RPMI8226 (cell line): ENCODE measurements at regions not wholly inside any gene's neighbourhood (a gene's known extent, or its start where the extent isn't known, plus 50 kb on each side); places are given as distances from the start of the nearest gene placed in this dataset.

Experiments used
- DNase-seq: peaks from one replicate; pipeline ENCODE4 v3.0.0-alpha.2; 2015

DNA sequence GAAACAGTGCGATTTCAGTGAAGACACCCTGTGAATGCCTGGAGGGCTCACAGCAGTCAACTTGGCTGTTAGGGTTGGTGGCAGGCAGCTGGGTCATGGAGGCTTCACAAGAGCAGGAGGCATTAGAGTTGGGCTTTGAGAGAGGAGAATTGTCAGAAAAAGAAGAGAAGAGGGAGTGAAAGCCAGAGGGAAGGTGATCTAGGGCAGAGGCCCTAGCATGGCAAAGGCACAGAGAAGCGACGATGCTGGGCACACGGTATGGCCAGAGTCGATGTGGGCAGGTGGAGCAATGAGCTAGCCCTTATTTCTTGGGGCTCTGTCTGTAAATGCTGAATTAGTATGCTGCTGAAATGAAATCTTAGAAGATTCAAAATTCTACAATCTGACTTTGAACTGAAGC is 52.6 kb upstream of the OLFM4 start:
- no peak for DNase-seq

DNA sequence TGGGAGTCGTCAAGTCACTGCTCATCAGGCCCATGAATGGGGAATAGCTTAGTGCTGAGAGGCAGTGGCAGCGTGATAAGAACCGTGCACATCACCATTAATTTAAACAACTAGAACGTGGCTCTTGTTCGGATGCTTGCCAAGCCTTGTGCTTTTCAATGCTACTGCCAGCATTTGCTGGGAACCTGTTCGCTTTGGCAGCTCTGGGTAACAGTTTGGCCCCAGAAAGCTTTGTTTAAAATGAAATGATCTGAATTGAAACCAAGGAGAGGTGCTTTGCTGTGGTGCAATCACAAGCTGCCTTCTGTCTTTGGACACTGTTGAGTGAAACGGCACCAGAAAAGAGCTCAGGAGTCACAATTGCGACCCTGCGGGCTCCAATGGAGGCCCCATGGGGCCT is 53.5 kb upstream of the OLFM4 start:
- DNase-seq, result no peak

DNA sequence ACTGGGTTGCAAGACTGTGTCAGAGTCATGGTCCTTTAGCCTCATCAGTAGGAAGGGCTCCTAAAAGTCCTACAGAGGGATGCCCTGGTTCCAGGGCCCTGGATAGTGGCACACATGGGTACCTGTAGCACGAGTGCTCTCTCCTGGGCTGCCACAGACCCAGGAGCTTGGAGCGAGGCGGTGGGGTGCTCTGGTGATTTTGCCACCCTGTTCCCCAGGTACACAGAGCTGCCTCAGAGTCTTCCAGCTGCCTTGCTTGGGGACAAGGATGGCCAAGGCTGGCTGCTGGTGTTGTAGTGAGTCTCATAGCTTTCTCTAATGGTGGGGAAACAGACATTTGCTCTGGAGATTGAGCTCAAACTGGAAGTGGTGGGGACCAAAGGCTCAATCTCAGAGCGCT is 53.9 kb upstream of the OLFM4 start:
- DNase-seq, result no peak

DNA sequence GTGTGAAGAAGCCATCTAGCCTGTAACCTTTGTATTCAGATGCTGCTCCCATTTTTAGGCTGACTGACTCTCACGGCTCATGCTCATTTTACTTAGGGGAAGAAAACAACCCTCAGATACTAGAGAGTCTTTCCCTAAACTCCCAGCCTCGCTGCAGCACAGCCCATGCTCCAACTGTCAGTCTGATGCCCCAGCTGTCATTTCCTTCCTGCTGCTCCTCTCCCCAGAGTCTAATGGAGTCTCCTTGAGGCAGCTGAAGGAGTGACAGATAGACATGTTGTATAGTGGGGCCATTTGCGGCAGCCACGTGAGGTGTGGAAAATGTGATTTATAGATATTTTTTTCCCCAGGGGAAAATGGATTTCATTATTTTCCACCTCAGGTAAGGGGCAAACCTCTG is 59.2 kb upstream of the OLFM4 start:
- no peak for DNase-seq

DNA sequence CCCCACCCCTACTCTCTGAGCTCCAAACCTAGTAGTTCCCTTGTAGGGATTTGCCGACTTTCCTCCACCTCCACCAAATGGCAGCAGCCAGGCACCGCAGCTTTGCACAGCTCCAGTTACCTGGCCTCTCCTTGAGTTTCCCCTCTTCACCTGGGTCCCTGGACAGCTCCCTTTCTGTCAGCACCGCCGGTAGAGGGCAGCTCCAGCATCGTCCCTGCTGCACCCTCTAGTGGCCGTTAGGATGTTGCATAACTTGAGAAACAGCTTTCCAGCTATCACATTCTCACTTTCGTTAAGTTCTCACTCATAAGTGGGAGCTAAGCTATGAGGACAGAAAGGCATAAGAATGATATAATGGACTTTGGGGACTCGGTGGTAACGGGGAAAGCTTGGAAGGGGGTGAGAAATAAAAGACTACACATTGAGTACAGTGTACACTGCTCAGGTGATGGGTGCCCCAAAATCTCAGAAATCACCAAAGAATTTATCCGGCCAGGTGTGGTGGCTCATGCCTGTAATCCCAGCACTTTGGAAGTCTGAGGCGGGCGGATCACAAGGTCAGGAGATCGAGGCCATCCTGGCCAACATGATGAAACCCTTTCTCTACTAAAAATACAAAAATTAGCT is 60.4 kb upstream of the OLFM4 start:
- peak; percentile 79 for DNase-seq

DNA sequence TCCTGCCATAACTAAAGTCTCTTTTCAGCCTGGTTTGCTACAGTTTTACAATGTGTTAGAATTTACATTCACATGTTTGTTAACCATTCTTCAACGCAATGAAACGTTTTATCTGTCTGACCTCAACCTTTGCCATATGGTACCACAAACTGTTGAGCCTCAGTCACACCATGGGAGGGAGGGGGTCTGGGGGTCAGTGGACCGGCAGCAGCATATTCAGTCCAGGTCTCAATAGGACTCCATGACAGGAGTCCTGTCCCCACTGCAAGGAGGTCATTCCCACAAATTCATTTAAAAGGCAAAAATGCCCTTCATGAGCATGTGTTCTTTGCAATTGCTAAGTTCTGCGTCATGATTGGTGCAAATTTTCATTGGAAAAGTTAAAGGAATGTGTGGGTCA is 66.6 kb upstream of the OLFM4 start:
- no peak for DNase-seq

DNA sequence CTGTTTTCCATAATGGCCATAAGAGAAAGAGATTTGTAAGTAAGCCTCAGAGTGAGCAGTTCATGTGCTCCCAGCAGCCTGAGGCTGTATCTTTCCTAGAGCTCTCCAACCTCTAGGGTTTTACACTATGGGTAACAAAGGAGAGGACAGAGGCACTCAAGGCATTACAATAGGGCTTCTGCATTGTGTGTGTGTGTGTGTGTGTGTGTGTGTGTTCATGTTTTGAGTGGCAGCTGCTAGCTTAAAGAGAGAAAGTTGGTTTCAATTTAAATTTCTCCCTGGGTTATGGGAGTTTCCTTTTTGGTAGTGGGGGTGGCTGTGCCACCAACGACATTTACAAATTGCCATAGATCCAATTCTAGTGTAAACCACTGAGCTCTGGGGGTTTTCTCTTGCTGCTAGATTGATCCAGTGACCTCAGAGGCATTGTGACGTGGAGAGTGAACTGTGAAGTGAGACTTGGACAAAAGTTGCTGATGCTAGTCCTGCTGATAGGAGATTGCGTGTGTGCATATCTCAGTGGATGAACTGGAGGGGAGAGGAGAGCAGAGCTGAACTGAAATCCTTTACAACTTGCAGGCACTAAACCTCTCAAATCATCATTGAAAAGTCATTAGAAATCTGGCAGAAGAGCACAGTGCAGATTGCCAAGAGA is 67.2 kb upstream of the OLFM4 start:
- DNase-seq, result no peak

DNA sequence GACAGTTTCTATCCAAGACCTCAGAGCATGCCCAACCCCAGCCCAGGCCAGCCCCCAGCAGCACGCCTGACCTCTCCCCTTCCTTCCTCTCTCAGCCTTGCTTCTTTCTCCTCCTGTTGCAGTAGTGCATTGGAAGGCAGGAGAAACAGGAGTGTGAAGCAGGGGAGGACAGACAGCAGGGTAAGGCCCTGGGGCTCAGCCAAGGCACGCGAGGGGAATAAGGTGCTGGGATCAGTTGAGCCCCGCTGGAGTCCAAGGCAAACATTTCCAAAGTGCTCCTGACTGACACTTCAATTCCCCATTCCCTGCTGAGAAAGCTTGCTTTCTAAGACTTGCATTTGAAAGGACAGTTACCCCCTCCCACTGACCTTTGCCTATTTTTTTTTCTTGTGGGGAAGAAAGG is 73.1 kb upstream of the OLFM4 start:
- DNase-seq, result no peak

DNA sequence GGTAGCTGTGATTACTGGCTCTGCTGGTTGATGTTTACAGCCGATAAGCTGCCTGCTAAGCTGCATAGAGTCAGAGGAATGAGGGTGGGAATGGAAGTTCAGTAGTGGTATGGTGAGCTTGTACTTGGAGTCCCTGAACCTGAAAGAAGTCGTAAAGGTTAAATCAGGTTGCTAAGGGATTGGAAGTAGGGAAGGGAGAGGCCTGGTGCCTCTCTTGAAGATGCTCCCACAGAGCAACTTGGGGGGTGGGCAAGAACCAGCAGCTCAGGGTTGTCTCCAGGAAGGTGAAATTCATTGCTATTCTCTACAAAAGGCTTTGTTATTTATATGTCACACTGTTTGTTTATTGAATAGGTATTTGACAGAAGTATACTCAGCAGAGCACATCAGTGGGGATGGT is 73.8 kb upstream of the OLFM4 start:
- no peak for DNase-seq

DNA sequence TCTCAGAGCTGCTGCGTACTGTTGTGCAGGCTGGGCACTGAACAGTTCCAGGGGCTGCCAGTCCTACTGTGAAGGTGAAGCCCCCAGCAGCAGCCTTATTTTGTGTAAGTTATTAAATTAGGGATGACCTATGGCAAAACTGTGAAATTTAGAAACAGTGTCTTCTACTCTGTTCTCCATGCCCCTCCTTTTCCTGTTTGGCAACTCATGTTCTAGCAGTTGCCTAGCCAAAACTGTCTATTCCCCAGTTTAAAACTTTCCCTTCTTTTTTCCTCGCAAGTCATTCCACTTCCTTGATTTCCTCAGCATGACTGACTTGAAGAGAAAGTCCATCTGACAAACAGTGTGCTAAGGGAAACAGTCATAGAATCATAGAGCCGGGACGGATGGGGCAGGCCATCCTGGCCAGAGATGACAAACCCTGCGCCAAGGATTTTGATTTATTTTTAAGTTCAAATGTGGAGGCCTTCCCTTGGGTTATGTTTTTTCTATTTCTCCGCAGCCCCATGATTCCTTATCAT is 78.1 kb upstream of the OLFM4 start:
- DNase-seq, result no peak

DNA sequence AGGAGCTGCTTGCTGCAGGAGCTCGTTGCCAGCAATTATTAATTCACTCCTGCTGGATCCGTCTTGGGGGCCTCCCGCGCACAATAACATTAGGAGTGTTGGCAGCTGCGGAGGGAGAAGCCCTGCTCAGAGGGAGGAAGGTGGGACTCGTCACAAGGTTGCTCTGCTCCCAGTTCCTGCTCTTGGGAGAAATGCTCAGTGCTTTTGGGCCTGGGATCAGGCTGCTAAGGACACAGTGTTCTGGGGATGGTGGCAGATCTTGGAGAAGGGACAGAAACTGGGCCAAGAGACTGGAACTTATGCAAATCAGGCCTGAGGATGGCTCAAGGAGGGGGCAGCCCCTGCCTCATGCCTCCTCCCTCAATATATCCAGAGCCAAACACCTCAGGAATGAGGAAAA is 78.9 kb upstream of the OLFM4 start:
- no peak for DNase-seq

DNA sequence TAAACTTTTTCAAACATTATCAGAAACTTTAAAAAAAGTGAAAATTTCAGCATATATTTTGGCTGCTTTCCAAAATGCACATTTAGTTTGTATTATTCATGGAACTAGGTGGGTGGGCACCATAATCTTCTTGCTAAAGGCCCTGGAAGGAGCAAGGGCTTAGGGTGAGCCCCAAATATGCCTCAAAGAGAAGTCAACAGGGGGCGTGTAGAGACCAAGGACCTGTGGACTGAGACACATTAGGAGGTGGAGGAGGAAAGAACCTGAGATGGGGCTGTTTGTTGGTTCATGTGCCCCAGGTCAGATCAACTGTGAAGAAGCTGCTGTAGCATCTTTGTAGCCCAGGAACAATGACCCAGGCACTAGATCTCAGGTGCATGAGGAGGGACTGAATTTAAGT is 79.6 kb upstream of the OLFM4 start:
- no peak for DNase-seq

DNA sequence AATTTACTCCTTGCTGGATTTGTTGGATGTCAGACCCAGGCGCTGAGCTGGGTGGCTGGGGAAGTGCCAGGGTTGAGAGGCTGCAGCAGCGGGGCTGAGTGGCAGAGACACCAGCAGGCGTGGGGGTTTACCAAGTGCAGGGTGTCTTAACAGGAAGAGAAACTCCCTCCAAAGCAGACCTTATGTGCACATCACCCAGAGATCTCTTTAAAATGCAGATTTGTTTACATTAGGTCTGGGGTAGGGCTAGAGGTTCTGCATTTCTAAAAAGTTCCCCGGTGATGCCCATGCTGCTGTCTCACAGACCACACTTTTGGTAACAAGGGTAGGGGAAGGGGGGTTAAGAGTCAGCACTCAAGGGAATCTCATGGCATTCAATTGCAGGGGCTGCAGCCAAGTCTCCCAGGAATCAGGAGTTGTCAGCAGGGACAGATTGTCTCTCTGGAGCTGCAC is 80.7 kb upstream of the OLFM4 start:
- DNase-seq, result no peak

DNA sequence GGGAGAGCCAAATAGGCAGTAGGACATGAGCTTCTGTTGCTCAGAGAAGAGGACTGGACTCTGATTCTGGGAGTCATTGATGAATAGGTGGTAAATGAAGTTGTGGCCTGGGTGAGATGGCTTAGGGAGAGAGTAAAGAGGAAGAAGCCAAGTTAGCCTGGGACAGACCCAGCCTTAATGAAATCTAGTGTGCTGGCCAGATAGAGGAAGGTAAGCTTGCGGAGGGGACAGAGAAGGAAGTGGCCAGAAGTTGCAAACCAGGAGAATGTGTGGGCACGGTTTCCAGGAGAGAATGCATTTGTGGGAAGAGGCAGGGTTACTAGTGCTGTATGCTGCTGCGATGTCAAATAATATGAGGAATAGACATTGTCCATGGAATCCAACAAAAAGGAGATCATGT is 83.3 kb upstream of the OLFM4 start:
- DNase-seq, result no peak

DNA sequence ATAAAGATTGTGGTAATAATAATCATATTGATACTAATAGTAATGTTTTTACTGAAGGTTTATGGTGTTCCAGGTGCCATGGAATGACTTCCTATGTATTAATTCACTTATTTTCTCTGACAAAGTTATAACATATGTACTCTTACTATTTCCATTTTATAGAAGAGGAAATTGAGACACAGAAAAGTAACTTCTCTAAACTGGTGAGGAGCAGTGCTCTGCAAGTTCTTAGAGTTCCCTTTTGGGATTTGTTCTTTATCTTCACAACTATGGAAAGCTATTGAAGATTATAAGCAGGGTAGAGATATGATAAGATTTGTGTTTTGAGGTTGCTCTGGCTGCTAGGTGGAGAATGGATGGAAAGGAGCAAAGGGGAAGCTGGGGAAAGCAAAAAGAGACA is 83.9 kb upstream of the OLFM4 start:
- DNase-seq, result no peak

DNA sequence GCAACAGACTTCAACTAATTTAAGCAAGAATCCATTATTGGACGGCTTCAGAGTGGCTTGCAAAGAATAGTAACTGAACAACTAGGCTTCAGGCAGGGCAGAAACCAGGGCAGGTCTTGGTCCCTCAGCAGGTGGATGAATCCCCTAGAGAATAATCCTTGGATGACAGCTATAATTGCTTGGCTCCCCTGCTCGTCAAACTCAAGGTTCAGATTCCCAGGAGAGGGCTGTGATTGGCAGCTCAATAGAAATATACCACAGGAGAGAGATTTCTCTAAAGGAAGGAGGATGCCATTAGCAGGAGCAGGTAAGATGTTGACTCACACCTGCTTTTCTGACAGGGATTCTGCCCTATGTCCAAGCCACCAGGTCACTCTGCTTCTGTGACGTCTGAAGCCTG is 89.6 kb upstream of the PCDH8 start:
- DNase-seq, result no peak

DNA sequence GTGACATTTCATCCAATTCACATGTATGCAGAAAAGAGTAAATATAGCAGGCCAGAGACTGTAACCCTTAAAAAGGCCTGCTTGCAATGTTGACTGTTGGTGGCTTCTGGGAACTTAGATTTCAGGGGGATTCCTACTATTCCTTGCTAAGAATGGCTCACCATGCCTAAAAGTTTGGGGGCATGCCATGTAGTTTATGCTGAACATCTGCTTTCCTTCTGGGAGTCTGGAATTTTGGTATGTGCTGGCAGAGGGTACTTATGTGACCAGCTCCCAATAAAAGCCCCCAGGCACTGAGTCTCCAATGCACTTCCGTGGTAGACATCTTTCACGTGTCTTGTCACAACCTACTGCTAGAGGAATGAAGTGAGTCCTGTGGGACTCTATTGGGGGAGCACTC is 88.4 kb upstream of the PCDH8 start:
- no peak for DNase-seq

DNA sequence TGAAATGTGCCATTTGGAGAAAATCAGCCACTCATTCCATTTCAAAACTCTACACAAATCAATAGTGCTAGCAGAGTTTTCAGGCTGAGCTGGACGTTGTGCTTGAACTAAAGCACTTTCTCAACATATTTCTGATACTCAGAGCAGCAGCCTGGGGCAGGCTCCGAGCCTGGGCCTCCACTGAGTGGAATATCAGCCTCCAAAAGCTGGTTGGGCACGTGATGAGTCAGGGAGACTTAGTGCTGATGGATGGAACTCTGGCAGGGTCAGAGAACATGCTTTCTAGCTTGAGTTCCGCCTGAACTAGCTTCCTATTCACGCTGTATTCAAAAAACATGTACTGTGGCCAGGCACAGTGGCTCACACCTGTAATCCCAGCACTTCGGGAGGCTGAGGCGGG is 85.8 kb upstream of the PCDH8 start:
- DNase-seq, result no peak

DNA sequence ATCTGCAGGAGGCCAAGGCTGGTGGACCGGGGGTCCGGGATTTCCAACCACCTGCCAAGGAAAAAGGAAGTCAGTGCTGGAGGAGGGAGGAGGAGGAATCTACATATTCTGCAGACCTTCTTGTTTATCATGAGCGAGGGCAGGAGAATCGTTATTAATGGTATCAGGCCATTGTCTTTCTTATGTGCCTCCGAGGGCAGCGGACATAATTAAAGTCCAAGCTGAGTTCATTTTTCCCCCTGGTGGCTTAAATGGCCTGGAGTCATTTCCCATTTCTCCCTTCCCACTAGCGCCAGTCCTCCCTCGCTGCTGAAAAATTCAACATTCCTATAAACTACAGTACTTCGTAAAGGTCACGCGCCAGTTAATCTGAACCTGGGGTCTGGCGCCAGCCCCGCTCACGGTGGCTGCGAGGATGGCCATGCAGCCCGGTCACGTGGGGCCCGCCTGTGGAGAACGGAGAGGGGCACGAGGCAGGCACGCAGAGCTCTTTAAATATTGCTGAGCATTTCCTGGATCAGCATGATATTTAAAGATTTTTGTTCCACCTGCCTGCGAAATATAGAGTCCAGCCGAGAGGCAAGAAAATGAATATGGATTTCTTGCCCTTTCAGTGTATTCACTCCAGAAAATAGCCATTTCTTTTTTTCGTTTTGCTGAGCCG is 85.2 kb upstream of the PCDH8 start:
- no peak for DNase-seq

DNA sequence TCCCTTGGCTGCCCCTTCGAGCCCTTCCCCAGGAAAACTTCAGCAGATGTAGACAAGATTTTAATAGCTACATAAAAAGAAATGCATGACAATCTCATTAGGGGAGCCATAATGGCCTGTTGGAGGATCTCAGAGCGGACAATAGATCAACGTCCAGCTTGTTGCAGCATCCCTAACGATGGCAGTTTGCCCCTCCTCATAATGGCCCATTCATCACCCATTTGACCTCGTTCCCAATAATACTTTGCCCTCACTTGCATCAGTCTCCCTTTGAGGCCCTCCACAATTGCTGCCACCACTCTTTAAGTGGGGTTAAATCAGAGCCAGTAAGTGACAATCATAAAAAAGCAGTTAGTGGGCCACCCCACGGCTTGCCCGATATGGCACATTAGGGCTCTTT is 84.7 kb upstream of the PCDH8 start:
- no peak for DNase-seq

DNA sequence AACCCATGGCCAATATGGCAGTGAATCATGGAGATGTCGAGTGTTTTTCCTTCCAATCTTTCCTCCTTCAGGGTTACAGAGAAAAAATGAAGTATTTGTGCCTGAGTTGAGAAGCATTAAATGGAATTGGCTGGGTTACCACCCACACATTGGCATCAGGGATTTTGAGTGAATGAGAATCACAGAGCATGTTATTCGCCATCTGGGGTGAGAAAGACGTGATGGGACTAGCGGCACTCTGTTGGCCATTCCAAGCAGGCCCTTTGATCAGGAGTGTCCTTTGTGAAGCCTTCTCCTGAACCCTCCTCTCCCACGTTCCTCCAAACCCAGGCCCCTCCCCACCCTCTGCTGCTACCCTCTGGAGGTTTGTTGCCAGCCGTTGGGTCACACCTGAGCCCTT is 84.2 kb upstream of the PCDH8 start:
- no peak for DNase-seq

DNA sequence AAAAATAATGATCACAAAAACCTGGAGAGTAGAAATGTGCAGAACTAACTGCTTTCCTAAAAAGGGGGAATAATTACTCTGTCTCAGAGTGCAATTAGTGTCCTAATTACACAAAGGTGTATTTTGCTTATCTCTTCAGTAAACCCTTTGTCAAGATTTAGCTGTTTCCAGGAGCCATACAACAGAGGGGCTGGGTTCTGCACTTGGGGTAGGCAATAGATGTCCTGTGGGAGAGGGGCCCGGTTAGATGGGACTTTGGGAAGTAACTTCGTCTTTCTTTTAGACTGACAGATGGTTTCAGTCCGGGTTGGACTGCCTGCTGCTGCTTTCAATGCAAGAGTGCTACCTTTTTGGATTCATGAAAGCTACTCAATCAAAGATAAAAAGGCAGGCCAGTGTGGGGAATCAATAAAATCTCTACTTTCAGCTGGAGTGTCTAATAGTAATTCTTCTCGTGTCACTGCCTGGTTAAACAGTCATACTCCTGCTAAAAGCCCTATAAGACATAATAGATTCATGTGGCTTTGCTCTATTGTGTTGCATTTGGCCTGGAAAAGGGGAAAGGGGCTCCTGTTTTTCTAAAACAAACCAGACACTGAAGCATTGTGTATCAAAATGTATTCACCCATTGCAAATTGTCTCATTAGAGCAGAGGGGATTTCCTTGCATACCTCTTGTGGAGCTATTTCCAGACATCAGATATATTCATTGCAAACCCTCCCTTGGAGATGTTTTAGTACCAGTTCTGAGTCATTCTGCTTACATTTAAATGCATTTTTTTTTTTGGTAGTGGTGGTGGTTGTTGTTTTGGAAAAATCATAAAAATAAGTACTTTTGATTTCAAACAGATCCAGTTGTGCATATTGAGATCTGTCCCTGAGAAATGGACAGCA is 83.3 kb upstream of the PCDH8 start:
- no peak for DNase-seq

DNA sequence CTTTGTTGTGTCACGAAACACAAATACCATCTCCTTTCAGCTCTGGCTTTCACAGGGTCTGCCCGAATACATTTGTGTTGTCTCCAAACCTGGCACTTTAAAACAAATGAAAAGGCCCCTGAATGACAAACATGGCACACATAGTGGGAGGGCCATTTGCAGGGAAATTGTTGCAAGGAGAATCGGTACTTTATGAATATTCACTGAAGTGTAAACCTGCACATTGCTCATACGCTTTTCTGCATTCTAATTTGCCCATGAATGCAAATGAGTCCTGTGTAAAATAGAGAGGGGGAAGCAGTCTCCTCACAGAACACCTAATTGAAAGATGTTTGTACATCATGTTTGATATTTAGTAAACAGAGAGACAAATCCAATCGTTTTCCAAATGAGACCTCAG is 82.7 kb upstream of the PCDH8 start:
- DNase-seq, result no peak
